ENCODE measurements at regions not wholly inside any gene's neighbourhood (a gene's known extent, or its start where the extent isn't known, plus 50 kb on each side); places are given as distances from the start of the nearest gene placed in this dataset.

DNA sequence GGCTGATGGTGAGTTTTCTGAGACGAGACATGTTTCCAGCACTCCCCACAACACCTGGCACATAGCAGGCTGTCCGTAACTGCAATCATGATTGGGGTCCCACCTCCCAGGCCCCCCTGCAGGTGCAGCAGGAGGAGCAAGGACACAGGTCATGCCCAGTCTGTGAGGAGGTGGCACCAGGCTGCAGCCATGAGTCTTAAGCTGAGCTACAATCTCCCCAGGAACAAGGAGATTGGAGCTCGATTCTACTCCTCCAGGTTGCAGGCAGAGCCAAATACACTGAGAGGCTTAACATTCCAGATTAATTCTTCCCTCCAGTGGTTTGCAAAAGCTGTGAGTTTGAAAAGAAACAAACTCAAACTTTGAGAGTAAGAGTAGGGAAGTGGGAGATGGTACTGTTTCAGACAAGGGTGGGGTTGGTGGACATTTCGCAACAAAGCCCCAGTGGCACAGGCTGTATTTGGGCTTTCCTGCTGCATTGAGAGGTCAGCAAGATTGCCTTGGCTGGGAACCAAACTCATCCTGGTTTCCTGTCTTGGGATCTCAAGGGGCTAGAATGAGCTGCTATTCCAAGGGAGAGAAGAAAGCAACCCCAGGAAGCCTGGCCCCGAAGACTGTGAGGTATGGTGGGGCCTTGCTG is 64.8 kb upstream of the GALNT2 start:
- TF ChIP-seq CTCF (IDR thresholded peaks at IDR 0.05) (no peak), POLR2A (IDR thresholded peaks at IDR 0.05) (no peak), POLR2AphosphoS5 (IDR thresholded peaks at IDR 0.05) (no peak)
- Histone ChIP-seq H3K4me3 (no peak overlapping the region), H3K9me3 (no peaks in the 10 kb centered on the region), H3K27ac (no peak overlapping the region), H3K27me3 (replicated peaks; ENCODE audit: insufficient read depth) (no peaks in the 10 kb centered on the region), H3K36me3 (no peaks in the 10 kb centered on the region), H3K4me1 (replicated peaks) (no peaks in the 10 kb centered on the region)
- WGBS, result 75% methylated on average over 5 of the region's 5 CpGs
- intact Hi-C loops (cut with DNase I), result no loop called here
- DNase-seq (ENCODE audit: low spot score), result no peak

- Histone ChIP-seq H3K27ac (no peak overlapping the region), H3K9me3 (no peaks in the 10 kb centered on the region), H3K4me1 (replicated peaks) (no peaks in the 10 kb centered on the region), H3K27me3 (replicated peaks; ENCODE audit: insufficient read depth) (no peaks in the 10 kb centered on the region), H3K4me3 (no peak overlapping the region), H3K36me3 (no peaks in the 10 kb centered on the region)
- DNase-seq (ENCODE audit: low spot score), result no peak
- intact Hi-C loops (cut with DNase I), result no loop called here
- TF ChIP-seq POLR2AphosphoS5 (IDR thresholded peaks at IDR 0.05) (no peak), POLR2A (IDR thresholded peaks at IDR 0.05) (no peak), CTCF (IDR thresholded peaks at IDR 0.05) (no peak)
- 97% methylated on average over 6 of the region's 6 CpGs for WGBS
These were observed 63.6 kb upstream of the GALNT2 start for GRCh38 chr1:230003409-230003808.

GRCh38 chr1:230005040-230005439 is 62.0 kb upstream of the GALNT2 start:
- H3K4me3 ChIP-seq, result no peak overlapping the region
- no peaks in the 10 kb centered on the region for H3K36me3 ChIP-seq
- H3K27me3 ChIP-seq (replicated peaks; ENCODE audit: insufficient read depth), result no peaks in the 10 kb centered on the region
- 76% methylated on average over 8 of the region's 8 CpGs for WGBS
- intact Hi-C loops (cut with DNase I), result no loop called here
- no peaks in the 10 kb centered on the region for H3K9me3 ChIP-seq
- H3K4me1 ChIP-seq (replicated peaks), result no peaks in the 10 kb centered on the region
- DNase-seq (ENCODE audit: low spot score), result no peak
- no peak overlapping the region for H3K27ac ChIP-seq
- TF ChIP-seq CTCF (IDR thresholded peaks at IDR 0.05), result no peak
- no peak for TF ChIP-seq POLR2AphosphoS5 (IDR thresholded peaks at IDR 0.05)
- TF ChIP-seq POLR2A (IDR thresholded peaks at IDR 0.05), result no peak

DNA sequence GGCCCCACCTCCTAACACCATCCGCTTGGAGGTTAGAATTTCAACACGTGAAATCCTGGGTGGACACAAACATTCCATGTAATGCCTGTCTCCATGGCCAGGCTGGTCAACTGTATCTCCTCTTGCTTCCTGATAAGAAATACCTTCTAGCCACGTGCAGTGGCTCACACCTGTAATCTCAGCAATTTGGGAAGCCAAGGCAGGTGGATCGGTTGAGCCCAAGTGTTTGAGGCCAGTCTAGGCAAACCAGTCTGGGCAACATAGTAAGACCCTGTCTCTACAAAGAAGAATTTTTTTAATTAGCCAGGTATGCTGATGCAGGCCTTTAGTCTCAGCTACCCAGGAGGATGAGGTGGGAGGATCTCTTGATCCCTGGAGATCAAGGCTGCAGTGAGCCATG is 58.3 kb upstream of the GALNT2 start:
- no peak overlapping the region for H3K4me3 ChIP-seq
- TF ChIP-seq POLR2A (IDR thresholded peaks at IDR 0.05), result no peak
- no peak for TF ChIP-seq CTCF (IDR thresholded peaks at IDR 0.05)
- no peak for TF ChIP-seq POLR2AphosphoS5 (IDR thresholded peaks at IDR 0.05)
- H3K27ac ChIP-seq, result no peak overlapping the region
- H3K27me3 ChIP-seq (replicated peaks; ENCODE audit: insufficient read depth), result no peaks in the 10 kb centered on the region
- H3K4me1 ChIP-seq (replicated peaks), result no peaks in the 10 kb centered on the region
- intact Hi-C loops (cut with DNase I), result no loop called here
- H3K9me3 ChIP-seq, result no peaks in the 10 kb centered on the region
- H3K36me3 ChIP-seq, result no peaks in the 10 kb centered on the region
- 91% methylated on average over 4 of the region's 4 CpGs for WGBS
- DNase-seq (ENCODE audit: low spot score), result no peak

GRCh38 chr1:230009611-230010313 is 57.3 kb upstream of the GALNT2 start:
- Histone ChIP-seq H3K27ac (no peak overlapping the region), H3K9me3 (no peaks in the 10 kb centered on the region), H3K4me1 (replicated peaks) (no peaks in the 10 kb centered on the region), H3K4me3 (no peak overlapping the region), H3K27me3 (replicated peaks; ENCODE audit: insufficient read depth) (no peaks in the 10 kb centered on the region), H3K36me3 (no peaks in the 10 kb centered on the region)
- TF ChIP-seq CTCF (IDR thresholded peaks at IDR 0.05), result no peak
- 92% methylated on average over 7 of the region's 7 CpGs for WGBS
- DNase-seq (ENCODE audit: low spot score), result no peak
- intact Hi-C loops (cut with DNase I), result no loop called here

Data from prostate gland (tissue), 2 donors.